ENCODE measurements at regions not wholly inside any gene's neighbourhood (a gene's known extent, or its start where the extent isn't known, plus 50 kb on each side); places are given as distances from the start of the nearest gene placed in this dataset.

GRCh38 chr11:36974771-36975170, 376.7 kb upstream of the RAG2 start:
- DNase-seq: no peak
- Mint-ChIP-seq H3K9me3 (peaks cover 1 to 8% of the 10 kb centered on the region in 2 donors), H3K27ac (no peak overlapping the region), H3K4me3 (no peak overlapping the region), H3K36me3 (no peaks in the 10 kb centered on the region), H3K4me1 (no peaks in the 10 kb centered on the region), H3K27me3 (no peaks in the 10 kb centered on the region)
- no peak for ATAC-seq (replicated peaks)

GRCh38 chr11:36953976-36954375, 355.9 kb upstream of the RAG2 start:
- Mint-ChIP-seq H3K27me3 (no peaks in the 10 kb centered on the region), H3K27ac (no peak overlapping the region), H3K4me3 (no peak overlapping the region), H3K4me1 (no peaks in the 10 kb centered on the region), H3K36me3 (no peaks in the 10 kb centered on the region), H3K9me3 (peaks cover 3 to 5% of the 10 kb centered on the region in 2 donors)
- ATAC-seq (replicated peaks): no peak
- no peak for DNase-seq

- DNase-seq: no peak
- no peaks in the 10 kb centered on the region for H3K4me1 Mint-ChIP-seq
- H3K4me3 Mint-ChIP-seq: no peak overlapping the region
- H3K9me3 Mint-ChIP-seq: peaks cover 0 to 5% of the 10 kb centered on the region in 2 donors
- ATAC-seq (replicated peaks): no peak
- no peak overlapping the region for H3K27ac Mint-ChIP-seq
- H3K27me3 Mint-ChIP-seq: no peaks in the 10 kb centered on the region
- H3K36me3 Mint-ChIP-seq: no peaks in the 10 kb centered on the region
These were observed 350.6 kb upstream of the RAG2 start for GRCh38 chr11:36948460-36949127.

GRCh38 chr11:36945384-36945783, 347.3 kb upstream of the RAG2 start:
- ATAC-seq (replicated peaks) (no peak), DNase-seq (no peak)
- H3K27ac Mint-ChIP-seq: no peak overlapping the region
- H3K9me3 Mint-ChIP-seq: peaks cover 0 to 3% of the 10 kb centered on the region in 2 donors
- H3K27me3 Mint-ChIP-seq: no peaks in the 10 kb centered on the region
- no peaks in the 10 kb centered on the region for H3K4me1 Mint-ChIP-seq
- H3K36me3 Mint-ChIP-seq: no peaks in the 10 kb centered on the region
- no peak overlapping the region for H3K4me3 Mint-ChIP-seq

GRCh38 chr11:36933481-36933880, 335.4 kb upstream of the RAG2 start:
- Mint-ChIP-seq H3K27me3 (no peaks in the 10 kb centered on the region), H3K4me1 (no peaks in the 10 kb centered on the region), H3K9me3 (no peaks in the 10 kb centered on the region), H3K36me3 (no peaks in the 10 kb centered on the region), H3K4me3 (no peak overlapping the region), H3K27ac (no peak overlapping the region)
- ATAC-seq (replicated peaks) (no peak), DNase-seq (no peak)

- Mint-ChIP-seq H3K27ac (no peak overlapping the region), H3K4me1 (no peaks in the 10 kb centered on the region), H3K9me3 (peaks cover 2 to 10% of the 10 kb centered on the region in 2 donors), H3K27me3 (no peaks in the 10 kb centered on the region), H3K36me3 (no peaks in the 10 kb centered on the region), H3K4me3 (no peak overlapping the region)
- ATAC-seq (replicated peaks) (no peak), DNase-seq (no peak)
These were observed 333.1 kb upstream of the RAG2 start for GRCh38 chr11:36931139-36931538.

GRCh38 chr11:36930256-36930655, 332.2 kb upstream of the RAG2 start:
- DNase-seq: no peak
- peaks cover 2 to 10% of the 10 kb centered on the region in 2 donors for H3K9me3 Mint-ChIP-seq
- no peak overlapping the region for H3K4me3 Mint-ChIP-seq

GRCh38 chr11:36929401-36929800, 331.4 kb upstream of the RAG2 start:
- no peak overlapping the region for H3K4me3 Mint-ChIP-seq
- DNase-seq (no peak), ATAC-seq (replicated peaks) (no peak)
- H3K36me3 Mint-ChIP-seq: no peaks in the 10 kb centered on the region
- H3K9me3 Mint-ChIP-seq: peaks cover 4 to 10% of the 10 kb centered on the region in 2 donors
- H3K27me3 Mint-ChIP-seq: no peaks in the 10 kb centered on the region
- H3K27ac Mint-ChIP-seq: no peak overlapping the region
- no peaks in the 10 kb centered on the region for H3K4me1 Mint-ChIP-seq

More at GRCh38 chr11:36930256-36930655, 332.2 kb upstream of the RAG2 start:
- Mint-ChIP-seq H3K27ac (no peak overlapping the region), H3K36me3 (no peaks in the 10 kb centered on the region), H3K4me1 (no peaks in the 10 kb centered on the region), H3K27me3 (no peaks in the 10 kb centered on the region)
- ATAC-seq (replicated peaks): no peak

- Mint-ChIP-seq H3K4me3 (no peak overlapping the region), H3K36me3 (no peaks in the 10 kb centered on the region)
- ATAC-seq (replicated peaks): no peak
These were observed 330.6 kb upstream of the RAG2 start for GRCh38 chr11:36928621-36929020.

GRCh38 chr11:36899800-36900199, 301.8 kb upstream of the RAG2 start:
- Mint-ChIP-seq H3K4me1 (no peaks in the 10 kb centered on the region), H3K36me3 (no peaks in the 10 kb centered on the region), H3K27me3 (no peaks in the 10 kb centered on the region), H3K9me3 (peaks cover 0 to 1% of the 10 kb centered on the region in 2 donors), H3K4me3 (no peak overlapping the region), H3K27ac (no peak overlapping the region)
- no peak for ATAC-seq (replicated peaks)
- DNase-seq: no peak

More at GRCh38 chr11:36928621-36929020, 330.6 kb upstream of the RAG2 start:
- Mint-ChIP-seq H3K27ac (no peak overlapping the region), H3K9me3 (peaks cover 4 to 10% of the 10 kb centered on the region in 2 donors), H3K27me3 (no peaks in the 10 kb centered on the region), H3K4me1 (no peaks in the 10 kb centered on the region)
- no peak for DNase-seq

GRCh38 chr11:36890841-36891240, 292.8 kb upstream of the RAG2 start:
- Mint-ChIP-seq H3K4me3 (no peak overlapping the region), H3K9me3 (peaks cover 0 to 1% of the 10 kb centered on the region in 2 donors), H3K27me3 (no peaks in the 10 kb centered on the region), H3K36me3 (no peaks in the 10 kb centered on the region), H3K27ac (no peak overlapping the region), H3K4me1 (no peaks in the 10 kb centered on the region)
- ATAC-seq (replicated peaks) (no peak), DNase-seq (no peak)

GRCh38 chr11:36890121-36890679, 292.2 kb upstream of the RAG2 start:
- H3K4me1 Mint-ChIP-seq: no peaks in the 10 kb centered on the region
- no peak overlapping the region for H3K4me3 Mint-ChIP-seq
- DNase-seq (no peak), ATAC-seq (replicated peaks) (no peak)
- H3K36me3 Mint-ChIP-seq: no peaks in the 10 kb centered on the region
- no peaks in the 10 kb centered on the region for H3K27me3 Mint-ChIP-seq
- no peak overlapping the region for H3K27ac Mint-ChIP-seq
- peaks cover 0 to 1% of the 10 kb centered on the region in 2 donors for H3K9me3 Mint-ChIP-seq

GRCh38 chr11:36885154-36885553, 287.1 kb upstream of the RAG2 start:
- no peaks in the 10 kb centered on the region for H3K4me1 Mint-ChIP-seq
- H3K27me3 Mint-ChIP-seq: no peaks in the 10 kb centered on the region
- H3K27ac Mint-ChIP-seq: no peak overlapping the region
- DNase-seq (no peak), ATAC-seq (replicated peaks) (no peak)
- H3K9me3 Mint-ChIP-seq: peaks cover 0 to 4% of the 10 kb centered on the region in 2 donors
- no peak overlapping the region for H3K4me3 Mint-ChIP-seq
- H3K36me3 Mint-ChIP-seq: no peaks in the 10 kb centered on the region

- no peaks in the 10 kb centered on the region for H3K4me1 Mint-ChIP-seq
- H3K4me3 Mint-ChIP-seq: no peak overlapping the region
- ATAC-seq (replicated peaks): no peak
- H3K36me3 Mint-ChIP-seq: no peaks in the 10 kb centered on the region
- peaks cover 0 to 4% of the 10 kb centered on the region in 2 donors for H3K9me3 Mint-ChIP-seq
- no peaks in the 10 kb centered on the region for H3K27me3 Mint-ChIP-seq
- H3K27ac Mint-ChIP-seq: no peak overlapping the region
- DNase-seq: no peak
These were observed 280.7 kb upstream of the RAG2 start for GRCh38 chr11:36878737-36879136.

- Mint-ChIP-seq H3K27ac (no peak overlapping the region), H3K4me1 (no peaks in the 10 kb centered on the region), H3K9me3 (no peaks in the 10 kb centered on the region), H3K36me3 (no peaks in the 10 kb centered on the region), H3K27me3 (no peaks in the 10 kb centered on the region), H3K4me3 (no peak overlapping the region)
- DNase-seq (no peak), ATAC-seq (replicated peaks) (no peak)
These were observed 279.1 kb upstream of the RAG2 start for GRCh38 chr11:36877149-36877548.

Measured in stimulated activated naive B cell treated with anti-CD40 and anti-IgM and Interleukin-4, amounts not matched to agents 10 μg/mL and 1 μg/mL and 100 μg/mL, for 72 hours (primary cell).